ENCODE measurements at regions not wholly inside any gene's neighbourhood (a gene's known extent, or its start where the extent isn't known, plus 50 kb on each side); places are given as distances from the start of the nearest gene placed in this dataset.

DNA sequence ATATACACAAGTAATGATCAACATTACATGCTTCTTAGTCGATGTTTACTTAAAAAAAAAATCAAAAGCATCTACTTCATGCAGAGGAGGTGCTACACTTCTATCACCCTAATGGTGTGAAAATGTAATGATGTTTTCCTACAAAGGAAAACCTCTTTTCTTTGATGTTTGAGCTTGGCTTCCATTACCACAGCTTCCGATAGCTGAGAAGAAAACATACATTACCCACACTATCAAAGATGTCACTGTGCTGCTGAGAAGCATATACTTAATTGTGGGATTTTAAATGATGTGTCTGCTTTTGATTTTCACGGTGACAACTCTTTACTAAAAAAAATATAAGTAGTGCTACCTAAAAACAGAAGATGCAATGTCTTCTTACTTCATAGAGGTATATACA, 200.2 kb upstream of the PHF14 start:
- no peaks in the 10 kb centered on the region for H3K79me2 ChIP-seq (ENCODE audit: control insufficient read depth, insufficient read depth, low read length)
- H3K4me3 ChIP-seq (ENCODE audit: control insufficient read depth in 2 of 3, extremely low read depth in 1 of 3, insufficient read depth in 2 of 3, low read depth in 1 of 3, low read length in 3 of 3): no peak overlapping the region
- no peaks in the 10 kb centered on the region for H4K20me1 ChIP-seq (ENCODE audit: control insufficient read depth, extremely low read depth, insufficient read depth, low read length)
- H3K9ac ChIP-seq (ENCODE audit: control insufficient read depth, extremely low read depth, insufficient read depth, low read length): no peak overlapping the region
- DNase-seq (ENCODE audit: low read depth, low spot score) (no peak), FAIRE-seq (no peak)
- H3K9me1 ChIP-seq (ENCODE audit: control insufficient read depth, extremely low read depth, insufficient read depth, low read length): no peaks in the 10 kb centered on the region
- no peaks in the 10 kb centered on the region for H3K27me3 ChIP-seq (ENCODE audit: control insufficient read depth, extremely low read depth, insufficient read depth, low read length)
- H3K9me3 ChIP-seq (ENCODE audit: control insufficient read depth, low read depth, low read length): no peaks in the 10 kb centered on the region
- dilution Hi-C loops (cut with MboI; ENCODE audit: extremely low pct_ligation_motif_present, low sequenced_read_pairs): no loop called here
- no peaks in the 10 kb centered on the region for H3K36me3 ChIP-seq (ENCODE audit: control insufficient read depth in 2 of 2, extremely low read depth in 1 of 2, insufficient read depth in 2 of 2, low read length in 2 of 2)
- H3K27ac ChIP-seq (ENCODE audit: control insufficient read depth, insufficient read depth, low read length): no peak overlapping the region
- H3K4me2 ChIP-seq (ENCODE audit: control insufficient read depth, extremely low read depth, insufficient read depth, low read depth, low read length): no peak overlapping the region
- H3K4me1 ChIP-seq (ENCODE audit: control insufficient read depth, extremely low read depth, insufficient read depth, low read length): no peaks in the 10 kb centered on the region
- no peak overlapping the region for H2AFZ ChIP-seq (ENCODE audit: control insufficient read depth, low read length)
- no peak for TF ChIP-seq EZH2 (IDR thresholded peaks at IDR 0.05; ENCODE audit: low read length)
- TF ChIP-seq, protein P1, sequence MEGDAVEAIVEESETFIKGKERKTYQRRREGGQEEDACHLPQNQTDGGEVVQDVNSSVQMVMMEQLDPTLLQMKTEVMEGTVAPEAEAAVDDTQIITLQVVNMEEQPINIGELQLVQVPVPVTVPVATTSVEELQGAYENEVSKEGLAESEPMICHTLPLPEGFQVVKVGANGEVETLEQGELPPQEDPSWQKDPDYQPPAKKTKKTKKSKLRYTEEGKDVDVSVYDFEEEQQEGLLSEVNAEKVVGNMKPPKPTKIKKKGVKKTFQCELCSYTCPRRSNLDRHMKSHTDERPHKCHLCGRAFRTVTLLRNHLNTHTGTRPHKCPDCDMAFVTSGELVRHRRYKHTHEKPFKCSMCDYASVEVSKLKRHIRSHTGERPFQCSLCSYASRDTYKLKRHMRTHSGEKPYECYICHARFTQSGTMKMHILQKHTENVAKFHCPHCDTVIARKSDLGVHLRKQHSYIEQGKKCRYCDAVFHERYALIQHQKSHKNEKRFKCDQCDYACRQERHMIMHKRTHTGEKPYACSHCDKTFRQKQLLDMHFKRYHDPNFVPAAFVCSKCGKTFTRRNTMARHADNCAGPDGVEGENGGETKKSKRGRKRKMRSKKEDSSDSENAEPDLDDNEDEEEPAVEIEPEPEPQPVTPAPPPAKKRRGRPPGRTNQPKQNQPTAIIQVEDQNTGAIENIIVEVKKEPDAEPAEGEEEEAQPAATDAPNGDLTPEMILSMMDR (optimal IDR thresholded peaks at IDR 0.05 in 1 of 3, IDR thresholded peaks at IDR 0.05 in 1 of 3, conservative IDR thresholded peaks at IDR 0.05 in 1 of 3; ENCODE audit: extremely low read depth in 1 of 3, insufficient read depth in 2 of 3, low read length in 3 of 3): no peak

DNA sequence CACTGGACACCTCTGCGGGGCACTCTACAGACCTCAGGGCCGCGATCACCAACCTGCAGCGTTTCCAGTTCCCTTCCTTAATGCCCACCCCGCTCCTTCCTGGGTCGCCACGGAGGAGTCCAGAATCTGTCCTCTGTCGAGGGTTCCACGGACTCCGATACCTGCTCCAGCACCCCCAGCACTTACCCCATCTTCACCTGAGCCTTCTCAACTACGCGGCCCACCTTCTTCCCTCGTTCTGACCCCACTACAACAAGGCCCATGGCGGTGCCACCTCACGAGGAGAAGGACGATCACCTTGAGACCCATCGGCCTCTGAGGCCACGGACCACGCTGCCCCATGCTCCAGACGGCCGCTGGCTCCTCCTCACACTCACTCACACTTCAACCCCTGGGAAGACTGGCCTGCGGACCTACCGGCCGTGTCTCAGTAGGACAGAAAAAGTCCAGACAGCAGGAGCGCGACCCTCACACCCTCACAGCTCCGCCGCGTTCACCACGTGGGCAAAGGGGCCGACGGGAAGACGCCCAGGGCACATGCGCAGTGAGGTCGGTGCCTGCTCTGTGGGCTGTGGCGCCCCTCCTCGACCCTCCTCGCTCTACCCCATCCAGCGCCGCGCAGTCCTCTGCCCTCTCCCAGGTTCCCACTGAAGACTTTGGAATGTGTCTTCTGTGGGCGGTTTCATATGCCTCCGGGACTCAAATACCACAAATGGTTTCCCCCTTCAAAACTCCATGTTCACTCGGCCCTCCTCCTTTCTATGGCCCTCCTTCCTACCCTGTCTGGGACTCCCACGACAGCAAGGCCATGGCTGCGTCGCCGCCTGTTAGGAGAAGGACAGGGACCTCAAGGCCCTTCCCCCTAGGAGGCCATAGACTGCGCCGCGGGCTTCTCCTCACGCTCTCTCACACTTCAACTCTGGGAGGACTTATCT, 193.9 kb upstream of the PHF14 start:
- H3K36me3 ChIP-seq (ENCODE audit: control insufficient read depth in 2 of 2, extremely low read depth in 1 of 2, insufficient read depth in 2 of 2, low read length in 2 of 2): no peaks in the 10 kb centered on the region
- no peaks in the 10 kb centered on the region for H3K4me1 ChIP-seq (ENCODE audit: control insufficient read depth, extremely low read depth, insufficient read depth, low read length)
- H3K4me2 ChIP-seq (ENCODE audit: control insufficient read depth, extremely low read depth, insufficient read depth, low read depth, low read length): no peak overlapping the region
- H3K79me2 ChIP-seq (ENCODE audit: control insufficient read depth, insufficient read depth, low read length): no peaks in the 10 kb centered on the region
- TF ChIP-seq, protein P1 (optimal IDR thresholded peaks at IDR 0.05 in 1 of 3, IDR thresholded peaks at IDR 0.05 in 1 of 3, conservative IDR thresholded peaks at IDR 0.05 in 1 of 3; ENCODE audit: extremely low read depth in 1 of 3, insufficient read depth in 2 of 3, low read length in 3 of 3): no peak
- no peak for TF ChIP-seq EZH2 (IDR thresholded peaks at IDR 0.05; ENCODE audit: low read length)
- H3K27me3 ChIP-seq (ENCODE audit: control insufficient read depth, extremely low read depth, insufficient read depth, low read length): no peaks in the 10 kb centered on the region
- H3K9me3 ChIP-seq (ENCODE audit: control insufficient read depth, low read depth, low read length): no peaks in the 10 kb centered on the region
- dilution Hi-C loops (cut with MboI; ENCODE audit: extremely low pct_ligation_motif_present, low sequenced_read_pairs): no loop called here
- no peak overlapping the region for H3K27ac ChIP-seq (ENCODE audit: control insufficient read depth, insufficient read depth, low read length)
- H3K9ac ChIP-seq (ENCODE audit: control insufficient read depth, extremely low read depth, insufficient read depth, low read length): no peak overlapping the region
- H4K20me1 ChIP-seq (ENCODE audit: control insufficient read depth, extremely low read depth, insufficient read depth, low read length): no peaks in the 10 kb centered on the region
- H2AFZ ChIP-seq (ENCODE audit: control insufficient read depth, low read length): no peak overlapping the region
- FAIRE-seq (no peak), DNase-seq (ENCODE audit: low read depth, low spot score) (no peak)
- H3K9me1 ChIP-seq (ENCODE audit: control insufficient read depth, extremely low read depth, insufficient read depth, low read length): no peaks in the 10 kb centered on the region
- no peak overlapping the region for H3K4me3 ChIP-seq (ENCODE audit: control insufficient read depth in 2 of 3, extremely low read depth in 1 of 3, insufficient read depth in 2 of 3, low read depth in 1 of 3, low read length in 3 of 3)

All from keratinocyte (primary cell).